MCF 10A (cell line): ENCODE measurements at regions not wholly inside any gene's neighbourhood (a gene's known extent, or its start where the extent isn't known, plus 50 kb on each side); places are given as distances from the start of the nearest gene placed in this dataset.

Experiments used
- BruUV-seq: library from RNA; stranded (reverse); fragments of 400-500 nt; replicated peaks from 2 replicates; lab custom pipeline; 2021; lab: Mats Ljungman, UMichigan
- CTCF ChIA-PET: fragments of 300-600 bp; sonication (Branson Sonifier 250); formaldehyde crosslinking; extraction: SDS; loops from one replicate; lab custom pipeline; 2021; ENCODE audit warnings: antibody characterized with exemption, inconsistent platforms; lab: Yijun Ruan, JAX
- POLR2A ChIA-PET: fragments of 300-600, 350-650 bp; sonication (Branson Sonifier 250); formaldehyde crosslinking; extraction: SDS; loops from one replicate; lab custom pipeline; 2020; ENCODE audit warnings: antibody characterized with exemption, inconsistent platforms; lab: Yijun Ruan, JAX
- DNase-seq: peaks from one replicate; pipeline ENCODE4 v3.0.0-alpha.2; 2018; ENCODE audit not compliant: unreplicated experiment
- H3K27ac Mint-ChIP-seq: one replicate; pipeline ENCODE4 v1.8.0; 2022; ENCODE audit warnings: mild to moderate bottlenecking, low read depth, mixed read lengths; ENCODE audit not compliant: unreplicated experiment
- H3K27me3 Mint-ChIP-seq: one replicate; pipeline ENCODE4 v1.8.0; 2022; ENCODE audit warnings: mixed read lengths; ENCODE audit not compliant: insufficient read depth, unreplicated experiment
- H3K36me3 Mint-ChIP-seq: one replicate; pipeline ENCODE4 v1.8.0; 2022; ENCODE audit warnings: mild to moderate bottlenecking, moderate library complexity, mixed read lengths; ENCODE audit not compliant: insufficient read depth, unreplicated experiment
- H3K4me1 Mint-ChIP-seq: one replicate; pipeline ENCODE4 v1.8.0; 2022; ENCODE audit warnings: mixed read lengths; ENCODE audit not compliant: insufficient read depth, unreplicated experiment
- H3K4me3 Mint-ChIP-seq: one replicate; pipeline ENCODE4 v1.8.0; 2022; ENCODE audit warnings: mild to moderate bottlenecking, moderate library complexity, mixed read lengths; ENCODE audit not compliant: unreplicated experiment
- H3K9me3 Mint-ChIP-seq: one replicate; pipeline ENCODE4 v1.8.0; 2022; ENCODE audit warnings: mixed read lengths; ENCODE audit not compliant: unreplicated experiment
- CTCF ChIP-seq: fragments of 200-600 bp; IDR thresholded peaks from one replicate; pipeline ENCODE4 v1.8.0; 2022; ENCODE audit warnings: antibody characterized with exemption, mild to moderate bottlenecking; ENCODE audit not compliant: unreplicated experiment
- intact Hi-C: fragments of 100-400 bp; cut with micrococcal nuclease; formaldehyde crosslinking; loops from 2 replicates; pipeline ENCODE4 v1.14.1; 2022

GRCh38 chr6:97995158-97995557 lies 712.1 kb upstream of the MMS22L start:
- no TSS peak for BruUV-seq
- intact Hi-C loops = no loop called here
- POLR2A ChIA-PET = no interaction called here
- Mint-ChIP-seq H3K27me3 (peaks cover 79% of the 10 kb centered on the region), H3K4me1 (no peaks in the 10 kb centered on the region), H3K4me3 (no peak overlapping the region), H3K36me3 (no peaks in the 10 kb centered on the region), H3K9me3 (no peaks in the 10 kb centered on the region), H3K27ac (no peak overlapping the region)
- no peak for TF ChIP-seq CTCF
- CTCF ChIA-PET = interaction anchor here (0.6 to 0.7 kb wide), 2 partner anchors 242 to 851 kb away, joined by 3 to 5 read pairs; no protein-coding TSS in a partner anchor
- DNase-seq = no peak

- BruUV-seq = no TSS peak
- Mint-ChIP-seq H3K27me3 (peaks cover 74% of the 10 kb centered on the region), H3K4me3 (no peak overlapping the region), H3K27ac (no peak overlapping the region), H3K36me3 (no peaks in the 10 kb centered on the region), H3K9me3 (no peaks in the 10 kb centered on the region), H3K4me1 (no peaks in the 10 kb centered on the region)
- ChIA-PET POLR2A (no interaction called here), CTCF (interaction anchor here (0.6 kb wide), 1 partner anchor 1071 kb away, joined by 7 read pairs; no protein-coding TSS in a partner anchor)
- TF ChIP-seq CTCF = no peak
- no peak for DNase-seq
- intact Hi-C loops = no loop called here
Observed at GRCh38 chr6:98002678-98003077, 719.7 kb upstream of the MMS22L start.

DNA sequence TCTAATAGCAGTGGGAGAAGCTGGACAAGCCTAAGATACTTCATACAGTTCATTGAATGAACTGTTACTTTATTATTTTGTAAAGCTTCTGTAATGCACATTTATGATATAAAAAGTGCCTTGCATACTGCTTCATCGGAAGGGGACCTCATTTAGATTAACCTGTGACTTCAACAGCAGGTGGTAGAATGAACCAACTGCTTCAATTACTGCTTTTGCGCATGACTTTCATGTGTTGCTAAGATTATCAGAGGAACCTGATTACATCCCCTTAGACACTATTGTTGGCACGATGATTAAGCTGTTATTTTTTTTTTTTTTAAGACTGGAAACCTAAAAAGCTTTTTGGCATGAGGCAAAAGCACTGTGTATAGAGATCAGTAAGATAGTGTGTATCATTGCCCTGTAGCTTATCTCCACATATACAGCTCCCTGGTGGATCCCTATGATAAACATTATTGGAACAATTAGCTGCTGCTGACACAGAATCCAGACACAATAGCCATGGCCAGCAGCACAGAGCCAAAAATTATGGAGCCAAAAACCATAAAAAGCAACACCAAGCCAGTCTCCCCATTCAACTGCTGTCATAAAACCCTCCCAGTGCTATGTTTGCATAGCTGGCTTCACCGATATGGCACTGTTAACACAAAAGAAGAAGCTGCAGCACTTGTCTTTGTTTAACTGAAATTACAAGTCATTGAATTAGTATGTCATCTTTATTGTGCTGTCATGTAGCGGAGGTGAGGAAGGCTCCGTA lies 731.6 kb upstream of the MMS22L start:
- no TSS peak for BruUV-seq
- Mint-ChIP-seq H3K4me1 (no peaks in the 10 kb centered on the region), H3K9me3 (no peaks in the 10 kb centered on the region), H3K4me3 (no peak overlapping the region), H3K27me3 (peaks cover 67% of the 10 kb centered on the region), H3K27ac (no peak overlapping the region), H3K36me3 (no peaks in the 10 kb centered on the region)
- intact Hi-C loops = no loop called here
- ChIA-PET CTCF (interaction anchor here (0.6 kb wide), 1 partner anchor 78 kb away, joined by 4 read pairs; no protein-coding TSS in a partner anchor), POLR2A (interaction anchor here (0.6 kb wide), 2 partner anchors 51 to 1396 kb away, joined by 3 to 5 read pairs; no protein-coding TSS in a partner anchor)
- no peak for DNase-seq
- no peak for TF ChIP-seq CTCF

DNA sequence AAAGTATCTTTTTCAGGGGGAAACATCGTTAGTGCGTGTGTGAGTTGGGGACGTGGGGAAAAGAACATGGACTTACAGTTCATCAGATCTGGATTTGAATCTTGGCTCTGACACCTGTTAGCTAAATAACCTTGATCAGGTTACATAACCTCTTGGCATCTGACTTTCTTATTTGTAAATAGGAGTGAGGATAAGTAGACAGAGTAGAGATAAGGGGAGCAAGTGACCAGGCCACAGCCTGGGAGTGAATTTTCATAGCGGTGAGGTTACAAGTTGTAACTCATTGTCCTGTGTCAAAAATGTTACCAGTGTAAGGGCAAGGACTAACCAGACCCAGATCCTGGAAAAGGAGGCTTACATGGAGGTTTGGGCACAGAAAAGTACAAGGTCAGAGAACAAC lies 733.5 kb upstream of the MMS22L start:
- ChIA-PET POLR2A (no interaction called here), CTCF (interaction anchor here (0.5 kb wide), 1 partner anchor 15 kb away, joined by 3 read pairs; no protein-coding TSS in a partner anchor)
- peaks cover 84% of the 10 kb centered on the region for H3K27me3 Mint-ChIP-seq
- H3K4me3 Mint-ChIP-seq = no peak overlapping the region
- H3K27ac Mint-ChIP-seq = no peak overlapping the region
- H3K9me3 Mint-ChIP-seq = no peaks in the 10 kb centered on the region
- intact Hi-C loops = no loop called here
- no peaks in the 10 kb centered on the region for H3K4me1 Mint-ChIP-seq
- DNase-seq = no peak
- no peak for TF ChIP-seq CTCF
- no peaks in the 10 kb centered on the region for H3K36me3 Mint-ChIP-seq
- no TSS peak for BruUV-seq
